GM12875 (cell line): ENCODE measurements at regions not wholly inside any gene's neighbourhood (a gene's known extent, or its start where the extent isn't known, plus 50 kb on each side); places are given as distances from the start of the nearest gene placed in this dataset.

Source experiments
- H3K4me3 ChIP-seq: one replicate; pipeline ENCODE4 v1.5.1; 2011; ENCODE audit warnings: low read depth, low read length, control low read depth
- CTCF ChIP-seq: IDR thresholded peaks from 2 replicates; pipeline ENCODE4 v1.5.1; 2011; ENCODE audit warnings: low read depth, mild to moderate bottlenecking, control low read depth, inconsistent platforms, low read length, moderate library complexity, borderline replicate concordance; ENCODE audit not compliant: insufficient read depth

GRCh38 chr3:76266511-76266910 is 481.2 kb upstream of the ZNF717 start:
- no peak overlapping the region for H3K4me3 ChIP-seq
- no peak for TF ChIP-seq CTCF

- no peak for TF ChIP-seq CTCF
- H3K4me3 ChIP-seq, result no peak overlapping the region
Observed at GRCh38 chr3:76267851-76268380, 482.6 kb upstream of the ZNF717 start.

GRCh38 chr3:76293856-76294255 is 508.5 kb upstream of the ZNF717 start:
- no peak for TF ChIP-seq CTCF

GRCh38 chr3:76300746-76301145 is 515.4 kb upstream of the ZNF717 start:
- no peak overlapping the region for H3K4me3 ChIP-seq
- TF ChIP-seq CTCF, result no peak

More at GRCh38 chr3:76293856-76294255, 508.5 kb upstream of the ZNF717 start:
- no peak overlapping the region for H3K4me3 ChIP-seq

GRCh38 chr3:76307556-76307955 is 522.2 kb upstream of the ZNF717 start:
- no peak overlapping the region for H3K4me3 ChIP-seq
- no peak for TF ChIP-seq CTCF

GRCh38 chr3:76308541-76308940 is 523.2 kb upstream of the ZNF717 start:
- H3K4me3 ChIP-seq, result no peak overlapping the region
- TF ChIP-seq CTCF, result no peak

- no peak for TF ChIP-seq CTCF
- no peak overlapping the region for H3K4me3 ChIP-seq
Observed at GRCh38 chr3:76310089-76310488, 524.7 kb upstream of the ZNF717 start.
